ENCODE measurements at regions not wholly inside any gene's neighbourhood (a gene's known extent, or its start where the extent isn't known, plus 50 kb on each side); places are given as distances from the start of the nearest gene placed in this dataset.

DNA sequence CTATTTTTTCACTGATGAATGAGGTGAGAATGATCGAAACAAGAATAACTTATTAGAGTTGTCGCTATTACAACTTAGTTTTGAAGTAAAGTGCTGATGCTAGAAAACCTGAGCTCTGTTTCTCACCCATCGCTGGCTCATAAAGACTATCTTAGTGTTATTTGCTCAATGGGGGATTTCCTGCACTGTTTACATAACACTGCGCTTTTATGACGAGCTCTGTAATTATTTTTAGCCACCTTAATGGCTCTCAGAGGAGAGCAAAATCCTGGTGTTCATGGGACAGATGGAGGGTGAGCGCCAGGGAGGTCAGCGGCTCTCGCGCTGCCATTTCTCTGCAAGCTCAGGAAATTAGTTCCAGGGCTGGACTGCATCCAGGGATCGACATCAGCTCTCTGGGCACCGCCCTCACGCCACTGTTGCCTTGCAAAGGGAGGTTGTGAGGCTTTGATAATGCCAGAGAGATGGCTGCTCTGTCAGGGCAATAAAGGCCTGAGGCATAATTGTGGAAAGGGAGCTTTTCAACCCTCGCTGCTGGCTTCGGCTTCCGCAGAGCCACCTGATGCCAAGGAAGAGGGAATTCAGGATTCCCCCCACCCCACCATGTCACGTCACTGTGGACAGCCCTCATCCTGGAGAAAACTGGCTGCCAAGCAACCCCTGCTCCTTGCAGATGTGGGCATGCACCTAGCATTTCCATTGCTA, 72.0 kb downstream of the DACT2 start:
- no peak for DNase-seq (ENCODE audit: low spot score, unreplicated experiment)
- no peak overlapping the region for H3K27ac Mint-ChIP-seq
- H3K4me1 Mint-ChIP-seq (ENCODE audit: low read depth): peaks cover 28% of the 10 kb centered on the region
- no peaks in the 10 kb centered on the region for H3K36me3 Mint-ChIP-seq (ENCODE audit: insufficient read depth)
- H3K4me3 Mint-ChIP-seq (ENCODE audit: low read depth): no peak overlapping the region
- H3K27me3 Mint-ChIP-seq: peaks cover 5% of the 10 kb centered on the region
- TF ChIP-seq, protein P1, sequence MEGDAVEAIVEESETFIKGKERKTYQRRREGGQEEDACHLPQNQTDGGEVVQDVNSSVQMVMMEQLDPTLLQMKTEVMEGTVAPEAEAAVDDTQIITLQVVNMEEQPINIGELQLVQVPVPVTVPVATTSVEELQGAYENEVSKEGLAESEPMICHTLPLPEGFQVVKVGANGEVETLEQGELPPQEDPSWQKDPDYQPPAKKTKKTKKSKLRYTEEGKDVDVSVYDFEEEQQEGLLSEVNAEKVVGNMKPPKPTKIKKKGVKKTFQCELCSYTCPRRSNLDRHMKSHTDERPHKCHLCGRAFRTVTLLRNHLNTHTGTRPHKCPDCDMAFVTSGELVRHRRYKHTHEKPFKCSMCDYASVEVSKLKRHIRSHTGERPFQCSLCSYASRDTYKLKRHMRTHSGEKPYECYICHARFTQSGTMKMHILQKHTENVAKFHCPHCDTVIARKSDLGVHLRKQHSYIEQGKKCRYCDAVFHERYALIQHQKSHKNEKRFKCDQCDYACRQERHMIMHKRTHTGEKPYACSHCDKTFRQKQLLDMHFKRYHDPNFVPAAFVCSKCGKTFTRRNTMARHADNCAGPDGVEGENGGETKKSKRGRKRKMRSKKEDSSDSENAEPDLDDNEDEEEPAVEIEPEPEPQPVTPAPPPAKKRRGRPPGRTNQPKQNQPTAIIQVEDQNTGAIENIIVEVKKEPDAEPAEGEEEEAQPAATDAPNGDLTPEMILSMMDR (IDR thresholded peaks at IDR 0.05; ENCODE audit: unreplicated experiment): no peak
- H3K9me3 Mint-ChIP-seq (ENCODE audit: low read depth): no peaks in the 10 kb centered on the region

DNA sequence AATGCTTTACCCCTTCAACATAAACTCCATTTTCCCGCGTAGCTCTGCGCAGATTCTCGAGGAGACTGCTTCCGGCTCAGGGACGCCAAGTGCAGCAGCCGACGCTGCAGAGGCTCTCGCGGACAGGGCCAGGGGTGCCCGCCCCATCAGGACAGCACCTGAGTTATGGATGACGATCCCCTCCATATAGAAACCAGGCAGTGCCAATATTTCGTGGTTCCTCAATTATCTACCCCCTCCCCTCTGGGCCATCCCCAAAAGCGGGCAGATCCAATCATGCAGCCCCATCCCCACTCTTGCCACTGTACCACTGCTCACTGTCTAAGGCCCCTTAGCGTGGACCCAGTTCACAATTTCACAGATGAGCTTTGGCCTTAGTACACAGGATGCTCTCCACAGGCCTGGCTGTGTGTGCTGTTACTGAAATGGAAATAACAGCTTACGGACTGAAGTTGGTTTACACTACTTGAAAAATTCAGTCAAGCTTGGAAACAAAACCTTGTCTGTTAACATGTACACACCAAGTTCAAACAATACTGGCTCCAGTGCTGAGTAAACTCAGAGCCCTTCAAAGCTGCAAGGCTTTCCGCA, 74.5 kb downstream of the DACT2 start:
- Mint-ChIP-seq H3K27me3 (peaks cover 13% of the 10 kb centered on the region), H3K27ac (no peak overlapping the region), H3K9me3 (ENCODE audit: low read depth) (no peaks in the 10 kb centered on the region), H3K36me3 (ENCODE audit: insufficient read depth) (no peaks in the 10 kb centered on the region), H3K4me3 (ENCODE audit: low read depth) (no peak overlapping the region), H3K4me1 (ENCODE audit: low read depth) (peaks cover 28% of the 10 kb centered on the region)
- TF ChIP-seq, protein P1 (IDR thresholded peaks at IDR 0.05; ENCODE audit: unreplicated experiment): no peak
- no peak for DNase-seq (ENCODE audit: low spot score, unreplicated experiment)

DNA sequence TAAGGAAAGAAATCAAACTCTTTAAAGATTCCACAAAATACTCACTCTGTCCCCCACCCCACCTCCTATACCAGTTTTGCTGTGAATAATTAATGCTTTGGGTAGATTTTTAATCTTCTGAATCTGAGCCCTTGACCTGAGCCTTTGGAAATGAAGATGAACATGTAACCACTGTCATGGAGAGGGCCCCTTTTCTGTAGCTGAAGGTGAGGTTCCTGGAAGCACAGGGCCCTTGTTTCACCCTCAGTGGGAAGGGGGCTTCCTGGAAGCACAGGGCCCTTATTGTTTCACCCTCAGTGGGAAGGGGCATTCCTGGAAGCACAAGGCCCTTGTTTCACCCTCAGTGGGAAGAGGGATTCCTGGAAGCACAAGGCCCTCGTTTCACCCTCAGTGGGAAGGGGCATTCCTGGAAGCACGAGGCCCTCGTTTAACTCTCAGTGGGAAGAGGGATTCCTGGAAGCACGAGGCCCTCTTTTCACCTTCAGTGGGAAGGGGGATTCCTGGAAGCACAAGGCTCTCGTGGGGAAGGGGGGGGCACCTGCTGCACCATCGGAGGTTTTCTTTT, 75.7 kb downstream of the DACT2 start:
- Mint-ChIP-seq H3K9me3 (ENCODE audit: low read depth) (no peaks in the 10 kb centered on the region), H3K4me3 (ENCODE audit: low read depth) (no peak overlapping the region), H3K27ac (no peak overlapping the region), H3K27me3 (peaks cover 16% of the 10 kb centered on the region), H3K4me1 (ENCODE audit: low read depth) (peaks cover 27% of the 10 kb centered on the region), H3K36me3 (ENCODE audit: insufficient read depth) (no peaks in the 10 kb centered on the region)
- TF ChIP-seq, protein P1 (IDR thresholded peaks at IDR 0.05; ENCODE audit: unreplicated experiment): no peak
- DNase-seq (ENCODE audit: low spot score, unreplicated experiment): no peak

DNA sequence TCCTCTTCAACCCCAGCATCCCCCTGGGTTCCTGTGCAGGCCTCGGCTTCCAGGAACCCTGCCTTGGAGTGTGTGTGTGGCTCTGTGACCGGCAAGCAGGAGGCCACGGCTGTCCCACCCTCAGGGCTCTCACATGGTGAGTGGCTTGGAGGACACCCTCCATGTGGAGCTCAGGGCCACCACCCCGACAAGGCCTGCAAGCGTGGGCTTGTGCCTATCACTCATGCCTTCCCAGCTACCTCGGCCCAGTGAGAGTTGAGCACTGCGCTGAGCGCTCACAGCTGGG, 76.7 kb downstream of the DACT2 start:
- H3K27me3 Mint-ChIP-seq: peaks cover 16% of the 10 kb centered on the region
- peaks cover 17% of the 10 kb centered on the region for H3K4me1 Mint-ChIP-seq (ENCODE audit: low read depth)
- no peaks in the 10 kb centered on the region for H3K36me3 Mint-ChIP-seq (ENCODE audit: insufficient read depth)
- H3K9me3 Mint-ChIP-seq (ENCODE audit: low read depth): no peaks in the 10 kb centered on the region
- no peak overlapping the region for H3K4me3 Mint-ChIP-seq (ENCODE audit: low read depth)
- no peak for DNase-seq (ENCODE audit: low spot score, unreplicated experiment)
- no peak overlapping the region for H3K27ac Mint-ChIP-seq
- TF ChIP-seq, protein P1 (IDR thresholded peaks at IDR 0.05; ENCODE audit: unreplicated experiment): no peak

DNA sequence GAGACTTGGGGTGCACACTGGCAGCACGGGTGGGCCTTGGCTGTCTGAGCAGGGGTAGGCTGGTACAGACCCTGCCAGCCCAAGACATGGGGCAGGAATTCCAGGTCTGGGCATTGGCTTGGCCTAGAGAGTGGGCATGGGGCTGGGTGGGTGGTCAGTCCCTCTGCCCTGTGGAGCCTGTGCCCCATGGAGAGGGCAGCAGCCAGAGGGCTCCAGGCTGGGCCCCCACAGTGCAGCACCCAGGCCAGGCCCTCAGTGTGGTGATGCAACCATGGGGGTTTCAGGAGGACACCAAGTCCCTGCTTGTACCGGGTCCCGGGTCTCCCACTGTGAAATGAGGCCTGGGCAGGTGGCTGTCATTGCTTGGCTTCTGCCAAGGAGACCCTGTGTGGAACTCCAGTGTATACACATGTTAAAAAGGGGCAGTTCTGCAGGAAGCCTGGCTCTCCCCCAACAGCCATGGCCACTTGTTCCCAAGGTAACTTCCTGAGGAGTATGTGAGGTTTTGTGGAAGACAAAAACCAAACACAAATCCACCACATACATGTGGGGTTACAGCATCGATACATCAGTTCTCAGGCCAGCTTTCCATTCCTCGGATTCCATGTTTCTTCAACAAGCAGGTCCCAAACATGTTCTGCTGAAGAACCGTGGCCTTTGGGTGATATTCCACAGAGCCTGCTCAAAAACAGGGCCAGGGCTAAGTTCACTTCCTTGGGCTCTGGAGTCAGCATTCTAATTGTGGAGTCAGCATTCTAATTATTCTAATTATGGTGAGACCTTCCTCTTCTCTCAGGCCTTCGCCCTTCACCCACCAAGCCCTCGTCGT, 77.3 kb downstream of the DACT2 start:
- TF ChIP-seq, protein P1 (IDR thresholded peaks at IDR 0.05; ENCODE audit: unreplicated experiment): no peak
- no peak for DNase-seq (ENCODE audit: low spot score, unreplicated experiment)
- Mint-ChIP-seq H3K27ac (no peak overlapping the region), H3K27me3 (peaks cover 16% of the 10 kb centered on the region), H3K36me3 (ENCODE audit: insufficient read depth) (no peaks in the 10 kb centered on the region), H3K9me3 (ENCODE audit: low read depth) (no peaks in the 10 kb centered on the region), H3K4me1 (ENCODE audit: low read depth) (peaks cover 12% of the 10 kb centered on the region), H3K4me3 (ENCODE audit: low read depth) (no peak overlapping the region)
